ENCODE measurements at regions not wholly inside any gene's neighbourhood (a gene's known extent, or its start where the extent isn't known, plus 50 kb on each side); places are given as distances from the start of the nearest gene placed in this dataset.
A peak's percentile ranks its signal among the peaks of the same experiment; 100 is the strongest.
"Not testable (repeated sequence)": the region's sequence is repeated elsewhere in the genome, so short reads cannot be mapped to it uniquely, and the experiment has no call there.

- DNase-seq: no peak
These were observed 169.9 kb downstream of the CPE start for GRCh38 chr4:165548702-165549101.

DNA sequence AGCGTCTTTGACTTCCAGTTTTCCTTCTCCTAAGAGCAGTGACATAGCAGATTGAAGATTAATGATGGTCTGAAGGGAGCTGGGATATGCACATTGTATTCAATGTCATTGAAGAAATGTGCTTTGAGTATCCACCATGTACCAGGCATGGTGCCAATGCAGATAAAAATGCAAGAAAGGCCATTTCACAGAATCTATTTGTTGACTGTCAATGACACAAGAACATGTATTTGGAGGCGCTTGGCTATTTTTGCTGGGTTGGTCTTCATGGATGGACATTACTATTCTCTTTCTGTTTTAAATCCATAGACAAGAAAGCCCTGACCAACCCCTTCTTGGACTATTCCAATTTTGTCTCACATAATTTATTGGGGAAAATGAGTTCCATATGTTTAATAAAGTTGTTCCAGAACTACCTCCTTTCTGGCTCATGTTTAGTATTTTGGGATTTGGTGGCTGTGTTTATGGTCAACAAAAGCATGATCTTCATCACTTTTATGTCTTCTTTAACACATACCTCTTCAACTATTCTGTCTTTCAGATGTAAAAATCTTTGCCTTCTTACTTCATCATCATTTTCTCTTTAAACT is 174.5 kb downstream of the CPE start:
- no peak for DNase-seq

DNA sequence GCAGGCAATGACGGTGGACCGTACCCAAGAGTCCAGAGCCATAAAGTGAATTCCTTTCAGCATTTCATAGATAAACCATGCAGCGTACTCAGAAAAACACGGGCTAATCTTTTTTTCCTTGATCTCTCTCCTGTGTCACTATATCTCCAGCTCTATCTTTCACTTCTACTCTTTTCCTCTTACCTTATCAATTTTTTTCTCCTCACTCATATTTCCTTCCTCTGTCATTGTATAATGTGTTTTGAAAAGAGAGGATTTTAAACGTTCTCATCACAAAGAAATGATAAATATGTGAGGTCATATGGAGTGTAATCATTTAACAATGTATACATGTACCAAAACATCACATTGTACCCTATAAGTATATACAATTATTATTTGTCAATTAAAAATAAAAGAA is 176.5 kb downstream of the CPE start:
- DNase-seq: no peak

- DNase-seq: no peak
These were observed 177.6 kb downstream of the CPE start for GRCh38 chr4:165556383-165556782.

DNA sequence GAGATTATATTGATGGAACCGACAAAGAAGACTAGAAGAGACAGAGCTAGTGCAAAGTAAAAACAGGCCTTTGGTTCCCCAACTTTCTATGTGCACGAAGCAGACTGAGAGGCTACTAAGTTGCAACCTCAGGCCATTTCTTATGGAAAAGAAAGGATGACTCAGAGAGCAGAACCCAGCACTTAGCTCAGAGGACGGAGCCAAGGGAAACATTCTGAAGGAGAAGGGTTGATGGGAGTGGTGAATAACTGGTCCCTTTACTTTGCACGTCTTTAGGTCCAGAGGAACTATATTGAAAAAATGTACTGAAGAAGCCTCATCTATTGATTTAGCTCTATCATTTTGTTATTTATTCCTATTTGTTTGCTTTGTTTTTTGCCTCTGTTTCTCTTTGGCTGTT is 182.1 kb downstream of the CPE start:
- DNase-seq: no peak

DNA sequence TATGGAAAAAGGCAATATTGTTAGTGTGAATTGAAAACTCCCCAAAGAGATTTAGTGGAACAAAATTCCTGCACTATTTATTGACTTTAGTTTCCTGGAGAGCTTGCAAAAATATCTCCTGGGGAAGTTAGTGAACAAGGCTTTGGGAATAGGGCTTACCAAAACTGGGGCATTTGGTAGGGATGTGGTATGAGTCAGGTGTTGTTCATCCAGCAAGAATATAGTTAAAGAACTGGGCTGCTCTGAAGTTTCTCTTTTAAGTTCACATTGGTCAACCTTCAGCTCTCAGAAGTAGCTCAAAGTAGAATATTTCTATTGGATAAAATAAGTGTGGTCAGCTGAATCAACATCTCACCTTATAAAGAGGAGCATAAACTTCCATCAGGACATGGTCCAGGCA is 185.0 kb downstream of the CPE start:
- no peak for DNase-seq

DNA sequence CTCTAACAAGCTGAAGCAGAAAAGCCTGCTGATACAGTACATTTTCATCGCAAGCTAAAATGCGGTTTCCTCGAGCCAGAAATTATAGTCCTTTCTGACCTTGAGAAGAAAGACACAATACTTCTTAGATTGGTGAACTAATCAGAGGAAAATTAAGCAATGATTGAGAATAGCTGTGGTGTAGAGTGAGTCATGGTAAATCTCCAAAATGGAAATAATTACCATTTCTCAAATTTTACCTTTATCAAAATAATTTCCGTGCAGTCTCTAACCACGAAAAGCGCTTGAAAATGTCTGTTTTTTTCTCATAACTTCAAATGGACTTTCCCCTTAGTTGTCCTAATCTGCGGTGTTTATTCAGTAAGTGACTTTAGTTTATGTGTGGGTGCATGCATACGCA is 190.2 kb downstream of the CPE start:
- DNase-seq: no peak

- not testable (repeated sequence) for DNase-seq
These were observed 192.7 kb downstream of the CPE start for GRCh38 chr4:165571476-165571875.

- DNase-seq: no peak
These were observed 201.6 kb downstream of the CPE start for GRCh38 chr4:165580351-165580905.

- no peak for DNase-seq
These were observed 204.5 kb downstream of the CPE start for GRCh38 chr4:165583341-165583740.

DNA sequence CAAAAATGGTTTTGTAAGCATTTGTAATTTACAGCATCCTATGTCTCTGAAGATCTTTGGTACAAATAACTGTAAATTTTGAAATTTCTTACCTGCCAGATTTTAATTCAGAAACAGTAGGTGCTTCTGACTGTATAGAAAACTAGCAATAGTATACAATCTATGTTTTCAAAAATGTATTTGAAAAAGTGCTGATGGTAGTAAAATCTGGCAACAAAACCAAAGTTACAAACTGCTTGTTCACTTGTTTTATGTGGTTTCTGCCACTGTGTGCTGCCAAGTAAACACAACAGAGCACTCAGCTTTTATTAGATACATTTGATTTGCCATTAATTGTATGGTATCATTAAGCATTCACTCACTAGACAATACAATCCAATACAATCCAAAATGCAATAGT is 206.1 kb downstream of the CPE start:
- DNase-seq: no peak

DNA sequence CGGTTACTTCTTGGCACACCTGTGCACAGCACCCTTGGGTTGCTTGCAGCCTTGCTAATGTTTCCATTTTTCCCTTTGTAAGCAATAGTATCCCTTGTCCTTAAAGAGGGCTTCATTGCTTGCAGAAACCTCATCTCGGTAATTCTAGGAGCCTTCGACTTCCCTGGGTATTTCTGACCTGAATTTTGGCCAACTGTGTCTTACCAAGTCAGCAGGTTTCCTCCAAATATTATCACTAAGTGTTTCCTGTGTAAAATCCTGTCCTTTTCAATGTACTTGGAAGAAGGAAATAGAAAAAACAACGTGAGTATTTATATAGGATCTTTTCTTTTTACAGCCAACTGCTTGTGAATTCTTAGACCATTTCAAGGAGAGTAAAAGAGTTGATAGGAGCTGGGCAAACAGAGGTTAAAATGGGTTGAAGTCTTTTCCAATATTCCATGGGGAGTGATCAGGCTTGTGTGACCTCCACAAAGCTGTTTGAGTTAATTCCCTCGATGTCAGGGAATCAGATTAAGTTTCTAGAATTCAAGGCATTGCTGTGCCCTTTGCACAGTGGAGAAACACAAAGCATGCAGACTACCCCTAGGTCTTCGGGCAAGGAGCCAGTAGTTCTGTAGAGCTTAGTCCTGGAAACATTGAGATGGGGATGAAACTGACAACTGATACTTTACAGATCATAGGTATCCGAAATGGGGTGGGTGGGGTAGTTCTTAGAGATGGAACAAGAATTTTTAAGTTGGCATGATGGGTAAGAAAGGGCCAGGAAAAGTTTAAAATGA is 209.9 kb downstream of the CPE start:
- DNase-seq: no peak

GRCh38 chr4:165592386-165592785 is 213.6 kb downstream of the CPE start:
- no peak for DNase-seq

DNA sequence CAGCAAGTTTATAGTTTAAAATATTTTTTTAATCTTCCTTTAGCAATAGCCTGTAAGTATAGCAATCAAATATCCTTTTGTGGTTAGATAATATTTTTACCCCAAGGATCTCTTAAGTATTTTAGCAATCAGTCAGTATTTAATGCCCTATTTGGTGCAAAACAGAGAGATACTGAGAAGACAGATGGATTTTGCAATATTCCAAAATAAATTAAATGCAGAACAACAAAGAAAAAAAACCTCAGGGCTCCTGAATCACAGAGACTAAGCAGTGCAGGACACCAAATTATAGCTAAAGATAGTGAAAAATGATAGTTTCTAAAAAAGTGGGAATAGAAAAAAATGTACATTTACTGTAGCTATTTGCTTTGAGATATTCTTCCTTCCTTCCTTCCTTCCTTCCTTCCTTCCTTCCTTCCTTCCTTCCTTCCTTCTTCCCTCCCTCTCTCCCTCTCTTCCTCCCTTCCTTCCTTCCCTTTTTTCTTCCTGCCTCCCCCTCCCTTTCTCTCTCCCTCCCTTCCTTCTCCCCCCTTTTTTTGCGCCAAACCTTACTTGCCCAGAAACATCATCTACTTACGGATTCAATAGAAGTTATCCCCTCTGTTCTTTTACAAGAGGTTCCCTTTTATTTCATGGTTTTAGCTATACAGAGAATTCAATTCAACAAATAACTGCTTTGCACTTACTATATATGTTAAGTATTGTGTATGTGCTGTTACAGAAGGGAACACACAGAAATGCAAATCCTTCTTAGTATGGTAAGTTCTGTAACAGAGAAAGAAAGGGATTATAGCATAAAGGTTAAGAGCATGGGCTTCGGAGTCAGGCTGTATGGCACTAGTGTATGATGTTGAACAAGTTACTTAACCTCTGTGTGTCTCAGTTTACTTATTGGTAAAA is 219.0 kb downstream of the CPE start:
- DNase-seq: no peak

- no peak for DNase-seq
These were observed 222.3 kb downstream of the CPE start for GRCh38 chr4:165600959-165601683.

- DNase-seq: no peak
These were observed 223.8 kb downstream of the CPE start for GRCh38 chr4:165602621-165603020.

- DNase-seq: peak; percentile 35
These were observed 225.4 kb downstream of the CPE start for GRCh38 chr4:165604181-165604580.

DNA sequence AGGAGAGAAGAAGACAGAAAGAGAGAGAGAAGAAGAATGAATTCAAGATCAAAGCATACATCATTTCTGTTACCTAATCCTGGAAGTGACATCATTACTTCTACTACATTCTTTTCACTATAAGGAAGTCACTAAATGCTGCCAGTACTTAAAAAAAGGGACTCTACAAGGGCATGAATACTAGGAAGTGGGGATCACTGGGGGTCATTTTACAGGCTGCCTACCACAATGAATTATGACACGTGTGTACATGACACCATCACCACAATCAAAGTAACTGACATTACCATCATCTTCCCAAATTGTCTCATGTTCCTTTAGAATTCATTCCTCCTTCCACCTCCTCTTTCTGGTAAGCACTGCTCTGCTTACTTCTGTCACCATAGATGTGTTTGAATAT is 227.0 kb downstream of the CPE start:
- no peak for DNase-seq

DNA sequence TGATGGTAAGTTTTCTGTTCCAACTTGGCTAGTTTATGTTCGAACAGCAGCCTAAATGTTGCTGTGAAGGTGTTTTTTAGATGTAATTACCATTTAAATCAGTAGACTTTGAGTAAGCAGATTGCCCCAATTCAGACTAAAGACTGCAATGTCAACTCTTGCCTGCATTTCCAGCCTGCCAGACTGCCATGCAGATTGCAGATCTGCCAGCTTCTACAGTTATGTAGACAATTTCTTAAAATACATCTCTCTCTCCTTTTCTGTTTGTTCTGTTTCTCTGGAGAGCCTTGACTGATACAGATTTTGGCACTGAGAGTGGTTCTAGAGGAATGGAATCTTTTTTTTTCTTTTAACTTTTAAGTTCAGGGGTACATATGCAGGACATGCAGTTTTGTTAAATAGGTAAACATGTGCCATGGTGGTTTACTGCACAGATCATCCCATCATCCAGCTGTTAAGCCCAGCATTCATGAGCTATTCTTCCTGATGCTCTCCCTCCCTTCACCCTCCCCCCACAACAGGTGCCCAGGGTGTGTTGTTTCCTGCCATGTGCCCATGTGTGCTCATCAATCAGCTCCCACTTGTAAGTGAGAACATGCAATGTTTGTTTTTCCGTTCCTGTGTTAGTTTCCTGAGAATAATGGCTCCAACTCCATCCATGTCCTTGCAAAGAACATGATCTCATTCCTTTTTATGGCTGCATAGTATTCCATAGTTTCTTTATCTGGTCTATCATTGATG is 227.8 kb downstream of the CPE start:
- no peak for DNase-seq

DNA sequence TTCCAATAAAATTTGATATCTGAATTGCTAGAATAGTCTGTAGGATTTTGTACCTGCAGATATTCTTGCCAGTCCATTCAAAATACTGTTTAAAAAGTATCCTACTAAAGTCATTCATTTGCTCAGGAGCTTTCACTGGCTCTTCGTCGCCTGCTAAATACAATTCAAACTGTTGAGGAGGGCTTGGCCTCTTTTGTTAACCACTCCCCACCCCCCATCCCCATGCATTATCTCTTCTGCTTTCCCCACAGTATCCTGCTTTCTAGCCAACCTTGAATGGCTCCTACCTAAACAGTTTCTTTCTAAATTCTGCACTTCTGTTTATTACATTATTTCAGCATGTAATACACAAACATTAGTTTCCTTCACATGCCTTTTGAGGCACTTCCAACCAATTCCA is 230.8 kb downstream of the CPE start:
- no peak for DNase-seq

DNA sequence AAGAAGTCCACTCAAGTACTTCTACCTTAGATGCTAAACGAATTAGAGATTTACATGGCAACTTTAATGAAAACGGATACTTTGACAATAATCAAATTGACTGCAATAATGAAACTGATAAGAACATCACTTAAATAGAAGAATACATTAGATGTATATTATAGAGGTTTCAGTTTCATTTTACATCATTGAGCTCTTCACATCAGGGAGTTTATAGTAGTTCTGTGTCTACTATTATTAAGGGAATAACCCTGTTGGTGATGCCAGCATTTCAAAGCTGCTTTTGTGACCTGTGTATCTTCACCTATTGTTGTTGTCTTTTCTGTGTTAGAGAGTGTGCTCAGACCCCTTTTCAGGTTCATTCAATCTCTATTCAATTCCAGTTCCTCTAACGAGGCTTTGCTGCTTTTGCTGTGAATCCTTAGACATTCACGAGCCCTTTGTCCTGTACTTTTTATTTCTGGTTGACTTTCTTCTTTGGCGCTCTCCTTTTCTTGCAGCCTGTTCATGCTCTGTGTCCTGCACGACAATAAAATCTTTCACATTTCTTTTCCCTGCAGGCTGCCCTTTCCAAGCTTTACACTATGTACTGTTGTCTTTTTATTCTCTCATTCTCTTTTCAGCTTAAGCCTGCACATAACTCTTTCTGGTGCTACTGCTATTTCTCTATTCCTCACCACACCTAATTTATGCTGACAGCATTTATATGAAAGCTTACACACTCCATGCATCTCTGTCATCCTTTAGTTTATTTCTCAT is 232.1 kb downstream of the CPE start:
- DNase-seq: no peak

All from NCI-H2171 (cell line).